COLO668 (cell line): ENCODE measurements at regions not wholly inside any gene's neighbourhood (a gene's known extent, or its start where the extent isn't known, plus 50 kb on each side); places are given as distances from the start of the nearest gene placed in this dataset.

Experiments used
- DNase-seq: peaks from one replicate; lab custom pipeline; 2025; ENCODE audit not compliant: unreplicated experiment; lab: John Stamatoyannopoulos, UW

GRCh38 chr10:105989995-105990394 lies 1174.5 kb downstream of the SORCS1 start:
- DNase-seq: no peak

- DNase-seq: no peak
Observed at GRCh38 chr10:105988848-105989247, 1175.7 kb downstream of the SORCS1 start.

GRCh38 chr10:105986912-105987635 lies 1177.4 kb downstream of the SORCS1 start:
- DNase-seq: no peak

- DNase-seq: no peak
Observed at GRCh38 chr10:105986486-105986885, 1178.0 kb downstream of the SORCS1 start.

- DNase-seq: no peak
Observed at GRCh38 chr10:105982735-105983134, 1181.8 kb downstream of the SORCS1 start.

GRCh38 chr10:105981679-105982078 lies 1182.8 kb downstream of the SORCS1 start:
- no peak for DNase-seq

GRCh38 chr10:105974803-105975456 lies 1189.6 kb downstream of the SORCS1 start:
- no peak for DNase-seq

GRCh38 chr10:105973902-105974301 lies 1190.6 kb downstream of the SORCS1 start:
- DNase-seq: no peak

- DNase-seq: no peak
Observed at GRCh38 chr10:105973360-105973759, 1191.1 kb downstream of the SORCS1 start.

GRCh38 chr10:105971460-105971859 lies 1193.0 kb downstream of the SORCS1 start:
- DNase-seq: no peak

- DNase-seq: no peak
Observed at GRCh38 chr10:105969884-105970377, 1194.6 kb downstream of the SORCS1 start.

- no peak for DNase-seq
Observed at GRCh38 chr10:105968666-105969065, 1195.8 kb downstream of the SORCS1 start.

- no peak for DNase-seq
Observed at GRCh38 chr10:105967256-105967655, 1197.2 kb downstream of the SORCS1 start.

- DNase-seq: no peak
Observed at GRCh38 chr10:105965141-105965540, 1199.4 kb downstream of the SORCS1 start.

- no peak for DNase-seq
Observed at GRCh38 chr10:105964009-105964408, 1200.5 kb downstream of the SORCS1 start.

GRCh38 chr10:105963334-105963884 lies 1201.1 kb downstream of the SORCS1 start:
- no peak for DNase-seq

- DNase-seq: no peak
Observed at GRCh38 chr10:105956550-105956949, 1208.0 kb downstream of the SORCS1 start.

GRCh38 chr10:105953861-105954260 lies 1210.6 kb downstream of the SORCS1 start:
- DNase-seq: no peak

GRCh38 chr10:105953056-105953455 lies 1211.5 kb downstream of the SORCS1 start:
- DNase-seq: no peak

- no peak for DNase-seq
Observed at GRCh38 chr10:105952153-105952552, 1212.4 kb downstream of the SORCS1 start.

- peak; percentile 30 for DNase-seq
Observed at GRCh38 chr10:105950410-105950809, 1214.1 kb downstream of the SORCS1 start.

GRCh38 chr10:105949721-105950120 lies 1214.8 kb downstream of the SORCS1 start:
- no peak for DNase-seq
